GM23338 (cell line): ENCODE measurements at regions not wholly inside any gene's neighbourhood (a gene's known extent, or its start where the extent isn't known, plus 50 kb on each side); places are given as distances from the start of the nearest gene placed in this dataset.

Experiments used
- ATAC-seq: fragments of 200-7000 bp; cut with Tn5 transposase; 3 replicates; pipeline ENCODE4 v1.9.1; 2020
- DNase-seq: peaks from one replicate; pipeline ENCODE4 v3.0.0-alpha.2; 2015; ENCODE audit warnings: low spot score
- H2AFZ ChIP-seq: fragments of 200-600 bp; sonication (generic); 2 replicates; pipeline ENCODE4 v1.8.0; 2016; ENCODE audit warnings: antibody characterized with exemption, mild to moderate bottlenecking, moderate library complexity
- H3F3A ChIP-seq: fragments of 200-600 bp; sonication (generic); replicated peaks from 2 replicates; pipeline ENCODE4 v1.8.0; 2017; ENCODE audit warnings: antibody characterized with exemption, mixed run types, low read depth
- H3K27ac ChIP-seq: fragments of 200-600 bp; sonication (generic); 2 replicates; pipeline ENCODE4 v1.6.1; 2016; ENCODE audit warnings: low read depth
- H3K27me3 ChIP-seq: fragments of 200-600 bp; sonication (generic); 2 replicates; pipeline ENCODE4 v1.8.0; 2016; ENCODE audit warnings: mild to moderate bottlenecking, mixed run types, moderate library complexity; ENCODE audit not compliant: insufficient read depth
- H3K36me3 ChIP-seq: fragments of 200-600 bp; sonication (generic); 2 replicates; pipeline ENCODE4 v1.8.0; 2016; ENCODE audit warnings: mild to moderate bottlenecking; ENCODE audit not compliant: insufficient read depth
- H3K4me1 ChIP-seq: fragments of 200-600 bp; sonication (generic); 2 replicates; pipeline ENCODE4 v1.8.0; 2016; ENCODE audit warnings: mild to moderate bottlenecking, moderate library complexity; ENCODE audit not compliant: insufficient read depth
- H3K4me2 ChIP-seq: fragments of 200-600 bp; sonication (generic); 2 replicates; pipeline ENCODE4 v1.7.1; 2017; ENCODE audit warnings: mixed run types
- H3K4me3 ChIP-seq: fragments of 200-600 bp; sonication (generic); 2 replicates; pipeline ENCODE4 v1.6.1; 2016; ENCODE audit warnings: mixed run types
- H3K79me2 ChIP-seq: fragments of 200-600 bp; sonication (generic); replicated peaks from 2 replicates; pipeline ENCODE4 v1.8.0; 2017; ENCODE audit warnings: mild to moderate bottlenecking; ENCODE audit not compliant: insufficient read depth
- H3K9me2 ChIP-seq: fragments of 200-600 bp; sonication (generic); 2 replicates; pipeline ENCODE4 v1.8.0; 2017; ENCODE audit not compliant: insufficient read depth
- H4K20me1 ChIP-seq: fragments of 200-600 bp; sonication (generic); replicated peaks from 2 replicates; pipeline ENCODE4 v1.8.0; 2017; ENCODE audit warnings: mild to moderate bottlenecking; ENCODE audit not compliant: insufficient read depth
- H3K27ac Mint-ChIP-seq: 2 replicates; pipeline ENCODE4 v1.8.0; 2020; ENCODE audit warnings: inconsistent platforms, mild to moderate bottlenecking, moderate library complexity, mixed read lengths
- H3K27me3 Mint-ChIP-seq: 3 replicates; pipeline ENCODE4 v1.8.0; 2022; ENCODE audit warnings: low read depth, mild to moderate bottlenecking, moderate library complexity, mixed read lengths, inconsistent platforms; ENCODE audit not compliant: insufficient read depth, poor library complexity
- H3K36me3 Mint-ChIP-seq: 3 replicates; pipeline ENCODE4 v1.8.0; 2021; ENCODE audit warnings: low read depth, mild to moderate bottlenecking, inconsistent platforms, moderate library complexity, mixed read lengths
- H3K4me1 Mint-ChIP-seq: 3 replicates; pipeline ENCODE4 v1.8.0; 2020; ENCODE audit warnings: mild to moderate bottlenecking, inconsistent platforms, mixed read lengths
- H3K4me3 Mint-ChIP-seq: 3 replicates; pipeline ENCODE4 v1.8.0; 2021; ENCODE audit warnings: moderate library complexity, mild to moderate bottlenecking, inconsistent platforms, mixed read lengths
- H3K9me3 Mint-ChIP-seq: 3 replicates; pipeline ENCODE4 v1.8.0; 2020; ENCODE audit warnings: moderate library complexity, mild to moderate bottlenecking, inconsistent platforms, mixed read lengths
- ETS1 ChIP-seq: IDR thresholded peaks from 2 replicates; pipeline ENCODE4 v1.6.1; 2016; ENCODE audit warnings: antibody characterized with exemption
- EZH2 ChIP-seq: fragments of 200-600 bp; sonication (generic); IDR thresholded peaks from one replicate; pipeline ENCODE4 v1.8.0; 2017; ENCODE audit warnings: antibody characterized with exemption, mild to moderate bottlenecking, low read depth; ENCODE audit not compliant: unreplicated experiment
- EZH2phosphoT487 ChIP-seq: fragments of 200-600 bp; sonication (generic); IDR thresholded peaks from one replicate; pipeline ENCODE4 v1.8.1; 2018; ENCODE audit warnings: antibody characterized with exemption; ENCODE audit not compliant: unreplicated experiment
- NANOG ChIP-seq: IDR thresholded peaks from 2 replicates; pipeline ENCODE4 v1.6.1; 2016; ENCODE audit warnings: antibody characterized with exemption, borderline replicate concordance
- POLR2AphosphoS5 ChIP-seq: IDR thresholded peaks from 2 replicates; pipeline ENCODE4 v1.6.1; 2016; ENCODE audit warnings: antibody characterized with exemption, low read depth
- ZNF331 ChIP-seq: fragments of 250-450 bp; sonication (Bioruptor Pico); IDR thresholded peaks from 2 replicates; pipeline ENCODE4 v1.5.0; 2020; ENCODE audit warnings: low read depth, mild to moderate bottlenecking, moderate library complexity
- ZNF462 ChIP-seq: fragments of 250-450 bp; sonication (Bioruptor Pico); IDR thresholded peaks from 2 replicates; pipeline ENCODE4 v1.5.0; 2020; ENCODE audit warnings: mild to moderate bottlenecking, moderate library complexity

- no peak overlapping the region for H2AFZ ChIP-seq
- H3F3A ChIP-seq = no peaks in the 10 kb centered on the region
- H3K4me3 ChIP-seq = no peak overlapping the region
- H3K36me3 ChIP-seq = no peaks in the 10 kb centered on the region
- H3K27me3 Mint-ChIP-seq = peaks cover 5% of the 10 kb centered on the region
- no peak for DNase-seq
- H3K27me3 ChIP-seq = no peaks in the 10 kb centered on the region
- no peak overlapping the region for H3K4me3 Mint-ChIP-seq
- H3K4me1 ChIP-seq = no peaks in the 10 kb centered on the region; the same call in 1 of the 2 replicates
- ATAC-seq = no peak
- no peaks in the 10 kb centered on the region for H3K36me3 Mint-ChIP-seq
- no peaks in the 10 kb centered on the region for H3K9me2 ChIP-seq
- no peaks in the 10 kb centered on the region for H3K79me2 ChIP-seq
- H3K27ac ChIP-seq = no peak overlapping the region
- no peaks in the 10 kb centered on the region for H4K20me1 ChIP-seq
- H3K4me1 Mint-ChIP-seq = peaks cover 23% of the 10 kb centered on the region
- TF ChIP-seq NANOG = no peak
- no peak for TF ChIP-seq EZH2
- TF ChIP-seq POLR2AphosphoS5 = no peak
- no peak for TF ChIP-seq ZNF462 (CRISPR knock-in tag)
- no peak for TF ChIP-seq ETS1
- no peak for TF ChIP-seq ZNF331 (CRISPR knock-in tag)
- no peak for TF ChIP-seq EZH2phosphoT487
- H3K27ac Mint-ChIP-seq = no peak overlapping the region
- H3K4me2 ChIP-seq = no peak overlapping the region
- H3K9me3 Mint-ChIP-seq = no peaks in the 10 kb centered on the region; the same call in 2 of the 3 replicates
Observed at GRCh38 chr2:60070736-60071489, 482.5 kb downstream of the BCL11A start.
